ENCODE measurements at regions not wholly inside any gene's neighbourhood (a gene's known extent, or its start where the extent isn't known, plus 50 kb on each side); places are given as distances from the start of the nearest gene placed in this dataset.
"Not testable (repeated sequence)": the region's sequence is repeated elsewhere in the genome, so short reads cannot be mapped to it uniquely, and the experiment has no call there.

GRCh38 chr11:121936370-121936769 lies 179.6 kb downstream of the BLID start:
- DNase-seq, result no peak

GRCh38 chr11:121933694-121934093 lies 182.3 kb downstream of the BLID start:
- no peak for DNase-seq

GRCh38 chr11:121933294-121933693 lies 182.7 kb downstream of the BLID start:
- DNase-seq, result no peak

GRCh38 chr11:121932646-121933185 lies 183.3 kb downstream of the BLID start:
- DNase-seq, result no peak

GRCh38 chr11:121931748-121932352 lies 184.2 kb downstream of the BLID start:
- DNase-seq, result no peak

GRCh38 chr11:121931121-121931520 lies 184.9 kb downstream of the BLID start:
- no peak for DNase-seq

- no peak for DNase-seq
Measured at GRCh38 chr11:121930004-121930965, 185.7 kb downstream of the BLID start.

GRCh38 chr11:121929581-121929980 lies 186.4 kb downstream of the BLID start:
- no peak for DNase-seq

GRCh38 chr11:121928597-121929580 lies 187.1 kb downstream of the BLID start:
- no peak for DNase-seq

GRCh38 chr11:121927789-121928188 lies 188.2 kb downstream of the BLID start:
- DNase-seq, result no peak

- no peak for DNase-seq
Measured at GRCh38 chr11:121927097-121927785, 188.8 kb downstream of the BLID start.

- no peak for DNase-seq
Measured at GRCh38 chr11:121924191-121924590, 191.8 kb downstream of the BLID start.

GRCh38 chr11:121917482-121917881 lies 198.5 kb downstream of the BLID start:
- no peak for DNase-seq

- no peak for DNase-seq
Measured at GRCh38 chr11:121914508-121915059, 201.4 kb downstream of the BLID start.

GRCh38 chr11:121909596-121909995 lies 206.4 kb downstream of the BLID start:
- DNase-seq, result no peak

- DNase-seq, result no peak
Measured at GRCh38 chr11:121907379-121907778, 208.6 kb downstream of the BLID start.

GRCh38 chr11:121904148-121904547 lies 211.9 kb downstream of the BLID start:
- DNase-seq, result no peak

- DNase-seq, result no peak
Measured at GRCh38 chr11:121901886-121902285, 214.1 kb downstream of the BLID start.

GRCh38 chr11:121901417-121901816 lies 214.6 kb downstream of the BLID start:
- not testable (repeated sequence) for DNase-seq

GRCh38 chr11:121899520-121899919 lies 216.5 kb downstream of the BLID start:
- DNase-seq, result no peak

- no peak for DNase-seq
Measured at GRCh38 chr11:121898903-121899302, 217.1 kb downstream of the BLID start.

- DNase-seq, result no peak
Measured at GRCh38 chr11:121895919-121896318, 220.1 kb downstream of the BLID start.

All from NCI-H2171 (cell line).